Loucy (cell line): ENCODE measurements at regions not wholly inside any gene's neighbourhood (a gene's known extent, or its start where the extent isn't known, plus 50 kb on each side); places are given as distances from the start of the nearest gene placed in this dataset.

Source experiments
- H2AFZ ChIP-seq: fragments of 200-600 bp; sonication (generic); 2 replicates; pipeline ENCODE4 v1.6.0; 2016; ENCODE audit warnings: antibody characterized with exemption, mild to moderate bottlenecking, low read length, moderate library complexity
- H3F3A ChIP-seq: fragments of 200-600 bp; 2 replicates; pipeline ENCODE4 v1.6.0; 2016; ENCODE audit warnings: antibody characterized with exemption, low read depth, mild to moderate bottlenecking
- H3K27me3 ChIP-seq: fragments of 200-600 bp; sonication (generic); 2 replicates; pipeline ENCODE4 v1.6.1; 2014; ENCODE audit warnings: low read length, mild to moderate bottlenecking; ENCODE audit not compliant: insufficient read depth, poor library complexity, severe bottlenecking
- H3K36me3 ChIP-seq: fragments of 200-600 bp; sonication (generic); 2 replicates; pipeline ENCODE4 v1.6.1; 2016; ENCODE audit warnings: low read length; ENCODE audit not compliant: insufficient read depth
- H3K4me1 ChIP-seq: fragments of 200-600 bp; sonication (generic); 2 replicates; pipeline ENCODE4 v1.5.1; 2014; ENCODE audit warnings: low read length, mild to moderate bottlenecking; ENCODE audit not compliant: insufficient read depth, poor library complexity, severe bottlenecking
- H3K4me2 ChIP-seq: fragments of 200-600 bp; sonication (generic); 2 replicates; pipeline ENCODE4 v1.6.0; 2014; ENCODE audit warnings: antibody characterized with exemption, low read length, low read depth, mild to moderate bottlenecking; ENCODE audit not compliant: poor library complexity, severe bottlenecking
- H3K4me3 ChIP-seq: fragments of 200-600 bp; sonication (generic); 2 replicates; pipeline ENCODE4 v1.5.1; 2014; ENCODE audit warnings: low read length, mild to moderate bottlenecking, mixed read lengths; ENCODE audit not compliant: poor library complexity, severe bottlenecking
- H3K79me2 ChIP-seq: fragments of 200-600 bp; sonication (generic); 2 replicates; pipeline ENCODE4 v1.6.1; 2014; ENCODE audit warnings: low read length; ENCODE audit not compliant: insufficient read depth
- H3K9ac ChIP-seq: fragments of 200-600 bp; sonication (generic); 2 replicates; pipeline ENCODE4 v1.6.0; 2014; ENCODE audit warnings: mild to moderate bottlenecking, low read depth, low read length, moderate library complexity; ENCODE audit not compliant: poor library complexity, severe bottlenecking
- H3K9me2 ChIP-seq: fragments of 200-600 bp; sonication (generic); replicated peaks from 2 replicates; pipeline ENCODE4 v1.6.1; 2016; ENCODE audit warnings: low read depth, low read length, mixed read lengths
- H3K9me3 ChIP-seq: fragments of 200-600 bp; sonication (generic); 2 replicates; pipeline ENCODE4 v1.6.1; 2014; ENCODE audit warnings: mild to moderate bottlenecking, antibody characterized with exemption, low read length, low read depth; ENCODE audit not compliant: insufficient read depth
- H4K20me1 ChIP-seq: fragments of 200-600 bp; sonication (generic); 2 replicates; pipeline ENCODE4 v1.6.0; 2014; ENCODE audit warnings: antibody characterized with exemption, low read length, mild to moderate bottlenecking; ENCODE audit not compliant: insufficient read depth, poor library complexity, severe bottlenecking
- EZH2phosphoT487 ChIP-seq: fragments of 200-600 bp; IDR thresholded peaks from 2 replicates; pipeline ENCODE4 v1.6.1; 2018; ENCODE audit warnings: antibody characterized with exemption, mild to moderate bottlenecking, moderate library complexity, borderline replicate concordance
- TF ChIP-seq, protein P1 (sequence below): fragments of 200-600 bp; sonication (generic); conservative IDR thresholded peaks from 2 replicates; pipeline ENCODE4 v1.5.1; 2014; ENCODE audit warnings: mild to moderate bottlenecking, antibody characterized with exemption, low read length

DNA sequence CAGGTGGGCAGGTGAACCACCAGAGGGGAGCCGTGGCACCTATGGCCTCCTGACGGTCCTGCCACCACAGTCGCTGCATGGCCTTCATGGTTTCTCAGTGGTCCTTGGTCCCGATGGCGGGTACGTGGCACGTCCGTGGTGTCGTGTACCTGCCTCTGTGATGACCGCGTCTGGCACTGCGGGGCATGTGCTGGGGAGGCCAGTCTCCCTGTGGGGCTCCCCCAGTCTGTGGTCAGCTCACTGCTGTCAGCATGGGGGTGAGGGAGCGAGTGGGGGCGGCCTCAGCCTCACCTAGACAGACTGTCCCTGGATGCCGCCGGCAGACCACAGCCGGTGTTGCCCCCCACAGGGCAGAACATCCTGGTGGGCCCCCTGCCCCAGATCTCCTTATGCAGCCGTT, 267.2 kb downstream of the SEC23A start:
- TF ChIP-seq, protein P1, sequence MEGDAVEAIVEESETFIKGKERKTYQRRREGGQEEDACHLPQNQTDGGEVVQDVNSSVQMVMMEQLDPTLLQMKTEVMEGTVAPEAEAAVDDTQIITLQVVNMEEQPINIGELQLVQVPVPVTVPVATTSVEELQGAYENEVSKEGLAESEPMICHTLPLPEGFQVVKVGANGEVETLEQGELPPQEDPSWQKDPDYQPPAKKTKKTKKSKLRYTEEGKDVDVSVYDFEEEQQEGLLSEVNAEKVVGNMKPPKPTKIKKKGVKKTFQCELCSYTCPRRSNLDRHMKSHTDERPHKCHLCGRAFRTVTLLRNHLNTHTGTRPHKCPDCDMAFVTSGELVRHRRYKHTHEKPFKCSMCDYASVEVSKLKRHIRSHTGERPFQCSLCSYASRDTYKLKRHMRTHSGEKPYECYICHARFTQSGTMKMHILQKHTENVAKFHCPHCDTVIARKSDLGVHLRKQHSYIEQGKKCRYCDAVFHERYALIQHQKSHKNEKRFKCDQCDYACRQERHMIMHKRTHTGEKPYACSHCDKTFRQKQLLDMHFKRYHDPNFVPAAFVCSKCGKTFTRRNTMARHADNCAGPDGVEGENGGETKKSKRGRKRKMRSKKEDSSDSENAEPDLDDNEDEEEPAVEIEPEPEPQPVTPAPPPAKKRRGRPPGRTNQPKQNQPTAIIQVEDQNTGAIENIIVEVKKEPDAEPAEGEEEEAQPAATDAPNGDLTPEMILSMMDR: no peak
- TF ChIP-seq EZH2phosphoT487: no peak
- Histone ChIP-seq H3K9me3 (no peaks in the 10 kb centered on the region), H3K79me2 (no peaks in the 10 kb centered on the region), H3F3A (no peaks in the 10 kb centered on the region), H3K9me2 (no peaks in the 10 kb centered on the region), H3K9ac (no peak overlapping the region), H3K36me3 (no peaks in the 10 kb centered on the region), H3K27me3 (no peaks in the 10 kb centered on the region), H3K4me3 (no peak overlapping the region), H3K4me2 (no peak overlapping the region), H3K4me1 (no peaks in the 10 kb centered on the region), H4K20me1 (no peaks in the 10 kb centered on the region), H2AFZ (no peak overlapping the region)

DNA sequence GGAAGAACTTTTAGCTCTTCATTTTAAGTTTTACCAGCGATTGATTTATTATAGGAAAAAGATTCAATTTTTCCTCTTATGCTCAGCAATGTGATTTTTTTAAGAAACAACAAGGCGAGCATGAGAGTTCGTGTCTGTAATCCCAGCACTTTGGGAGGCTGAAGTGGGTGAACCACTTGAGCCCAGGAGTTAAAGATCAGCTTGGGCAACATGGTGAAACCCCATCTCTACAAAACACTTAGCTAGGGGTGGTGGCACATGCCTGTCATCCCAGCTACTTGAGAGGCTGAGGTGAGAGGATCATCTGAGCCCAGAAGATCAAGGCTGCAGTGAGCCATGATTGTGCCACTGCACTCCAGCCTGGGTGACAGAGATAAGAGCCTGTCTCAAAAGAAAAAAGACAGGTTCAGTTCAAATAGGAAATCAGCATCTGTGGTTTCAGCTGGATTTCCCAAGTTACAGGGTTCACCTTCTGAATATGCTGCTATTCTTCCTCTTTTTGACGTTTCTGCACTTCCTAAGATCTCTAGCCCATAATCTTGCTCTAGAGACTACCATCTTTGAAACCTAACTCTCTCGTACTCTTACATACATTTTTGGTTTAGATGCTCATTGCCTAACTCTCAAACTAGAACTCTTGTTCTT, 274.7 kb downstream of the SEC23A start:
- Histone ChIP-seq H3F3A (no peaks in the 10 kb centered on the region), H4K20me1 (no peaks in the 10 kb centered on the region), H3K27me3 (no peaks in the 10 kb centered on the region), H3K9me3 (no peaks in the 10 kb centered on the region), H2AFZ (no peak overlapping the region), H3K4me2 (no peak overlapping the region), H3K9ac (no peak overlapping the region), H3K4me1 (no peaks in the 10 kb centered on the region), H3K79me2 (no peaks in the 10 kb centered on the region), H3K36me3 (no peaks in the 10 kb centered on the region), H3K4me3 (no peak overlapping the region), H3K9me2 (no peaks in the 10 kb centered on the region)
- TF ChIP-seq, protein P1: no peak
- no peak for TF ChIP-seq EZH2phosphoT487

GRCh38 chr14:38824706-38825105, 278.3 kb downstream of the SEC23A start:
- Histone ChIP-seq H3K4me3 (no peak overlapping the region), H3F3A (no peaks in the 10 kb centered on the region), H3K79me2 (no peaks in the 10 kb centered on the region), H3K27me3 (no peaks in the 10 kb centered on the region), H3K9me3 (no peaks in the 10 kb centered on the region), H2AFZ (no peak overlapping the region), H4K20me1 (no peaks in the 10 kb centered on the region), H3K4me2 (no peak overlapping the region), H3K9ac (no peak overlapping the region), H3K4me1 (no peaks in the 10 kb centered on the region), H3K36me3 (no peaks in the 10 kb centered on the region), H3K9me2 (no peaks in the 10 kb centered on the region)
- TF ChIP-seq EZH2phosphoT487: no peak
- TF ChIP-seq, protein P1: no peak
